ENCODE measurements at regions not wholly inside any gene's neighbourhood (a gene's known extent, or its start where the extent isn't known, plus 50 kb on each side); places are given as distances from the start of the nearest gene placed in this dataset.

GRCh38 chr4:171087089-171087488 lies 726.1 kb upstream of the GALNTL6 start:
- TF ChIP-seq CTCF (IDR thresholded peaks at IDR 0.05) = no peak
- no peaks in the 10 kb centered on the region for H3K27me3 ChIP-seq (ENCODE audit: control insufficient read depth, insufficient read depth, low read length)
- H3K9me3 ChIP-seq (ENCODE audit: control insufficient read depth, low read length) = no peaks in the 10 kb centered on the region
- H3K4me3 ChIP-seq (ENCODE audit: low read depth, low read length) = no peak overlapping the region
- H3K79me2 ChIP-seq = no peaks in the 10 kb centered on the region
- no peak overlapping the region for H2AFZ ChIP-seq
- H3K27ac ChIP-seq = no peak overlapping the region
- H3K4me1 ChIP-seq = no peaks in the 10 kb centered on the region
- no peaks in the 10 kb centered on the region for H3K36me3 ChIP-seq (ENCODE audit: control insufficient read depth, insufficient read depth, low read length)
- H3K4me2 ChIP-seq (ENCODE audit: low read length) = no peak overlapping the region
- H3K9ac ChIP-seq = no peak overlapping the region

GRCh38 chr4:171067422-171067821 lies 745.8 kb upstream of the GALNTL6 start:
- no peaks in the 10 kb centered on the region for H3K27me3 ChIP-seq (ENCODE audit: control insufficient read depth, insufficient read depth, low read length)
- H3K4me3 ChIP-seq (ENCODE audit: low read depth, low read length) = no peak overlapping the region
- no peaks in the 10 kb centered on the region for H3K9me3 ChIP-seq (ENCODE audit: control insufficient read depth, low read length)
- H3K4me1 ChIP-seq = no peaks in the 10 kb centered on the region
- no peak overlapping the region for H2AFZ ChIP-seq
- no peak overlapping the region for H3K27ac ChIP-seq
- H3K79me2 ChIP-seq = no peaks in the 10 kb centered on the region
- TF ChIP-seq CTCF (IDR thresholded peaks at IDR 0.05) = no peak
- H3K36me3 ChIP-seq (ENCODE audit: control insufficient read depth, insufficient read depth, low read length) = no peaks in the 10 kb centered on the region
- H3K4me2 ChIP-seq (ENCODE audit: low read length) = no peak overlapping the region
- no peak overlapping the region for H3K9ac ChIP-seq

DNA sequence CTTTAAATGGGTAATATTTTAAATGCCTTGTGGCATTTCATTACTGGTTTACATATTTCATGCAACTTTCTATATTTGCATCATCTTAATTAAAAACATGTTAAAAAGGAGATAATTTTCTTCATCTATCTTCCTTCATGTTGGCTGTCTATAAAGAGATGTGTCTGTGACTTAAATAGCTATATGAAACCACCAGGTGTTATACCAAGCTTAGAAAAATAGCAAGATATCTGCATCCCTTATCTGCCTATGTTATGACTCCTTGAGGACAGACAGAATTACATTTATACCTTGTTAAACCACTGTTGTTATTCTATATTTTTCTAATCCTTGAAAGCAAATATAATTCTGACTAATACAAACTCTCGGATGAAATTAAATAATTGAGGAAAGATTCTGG lies 763.8 kb upstream of the GALNTL6 start:
- Histone ChIP-seq H3K79me2 (no peaks in the 10 kb centered on the region), H3K4me2 (ENCODE audit: low read length) (no peak overlapping the region), H3K27ac (no peak overlapping the region), H3K4me3 (ENCODE audit: low read depth, low read length) (no peak overlapping the region), H3K27me3 (ENCODE audit: control insufficient read depth, insufficient read depth, low read length) (no peaks in the 10 kb centered on the region), H3K9ac (no peak overlapping the region), H3K4me1 (no peaks in the 10 kb centered on the region), H3K36me3 (ENCODE audit: control insufficient read depth, insufficient read depth, low read length) (no peaks in the 10 kb centered on the region), H3K9me3 (ENCODE audit: control insufficient read depth, low read length) (no peaks in the 10 kb centered on the region), H2AFZ (no peak overlapping the region)
- TF ChIP-seq CTCF (IDR thresholded peaks at IDR 0.05) = no peak

- Histone ChIP-seq H3K9ac (no peak overlapping the region), H3K9me3 (ENCODE audit: control insufficient read depth, low read length) (no peaks in the 10 kb centered on the region), H3K27me3 (ENCODE audit: control insufficient read depth, insufficient read depth, low read length) (no peaks in the 10 kb centered on the region), H3K4me1 (no peaks in the 10 kb centered on the region), H3K36me3 (ENCODE audit: control insufficient read depth, insufficient read depth, low read length) (no peaks in the 10 kb centered on the region), H3K27ac (no peak overlapping the region), H3K4me2 (ENCODE audit: low read length) (no peak overlapping the region), H2AFZ (no peak overlapping the region), H3K79me2 (no peaks in the 10 kb centered on the region), H3K4me3 (ENCODE audit: low read depth, low read length) (no peak overlapping the region)
- TF ChIP-seq CTCF (IDR thresholded peaks at IDR 0.05) = no peak
Measured at GRCh38 chr4:171042989-171043524, 770.1 kb upstream of the GALNTL6 start.

- Histone ChIP-seq H2AFZ (no peak overlapping the region), H3K4me1 (no peaks in the 10 kb centered on the region), H3K4me3 (ENCODE audit: low read depth, low read length) (no peak overlapping the region), H3K36me3 (ENCODE audit: control insufficient read depth, insufficient read depth, low read length) (no peaks in the 10 kb centered on the region), H3K27ac (no peak overlapping the region), H3K9ac (no peak overlapping the region), H3K4me2 (ENCODE audit: low read length) (no peak overlapping the region), H3K9me3 (ENCODE audit: control insufficient read depth, low read length) (no peaks in the 10 kb centered on the region), H3K79me2 (no peaks in the 10 kb centered on the region), H3K27me3 (ENCODE audit: control insufficient read depth, insufficient read depth, low read length) (no peaks in the 10 kb centered on the region)
- TF ChIP-seq CTCF (IDR thresholded peaks at IDR 0.05) = no peak
Measured at GRCh38 chr4:171035909-171036308, 777.3 kb upstream of the GALNTL6 start.

Measured in parathyroid adenoma (tissue), 2 donors.